HCT116 (cell line): ENCODE measurements at regions not wholly inside any gene's neighbourhood (a gene's known extent, or its start where the extent isn't known, plus 50 kb on each side); places are given as distances from the start of the nearest gene placed in this dataset.

ENCODE experiments used
- ATAC-seq: fragments of 200-7000 bp; cut with Tn5 transposase; 2 replicates; pipeline ENCODE4 v1.9.1; 2020; ENCODE audit warnings: mild to moderate bottlenecking, moderate library complexity
- BruUV-seq: library from RNA; stranded (reverse); fragments of 400-500 nt; replicated peaks from 2 replicates; lab custom pipeline; 2021; lab: Mats Ljungman, UMichigan
- CTCF ChIA-PET: fragments of 300-600 bp; sonication (Branson Sonifier 250); formaldehyde crosslinking; loops from one replicate; lab custom pipeline; 2021; ENCODE audit warnings: antibody characterized with exemption; lab: Charles Lee
- POLR2A ChIA-PET: fragments of 300-600, 350-600 bp; sonication (Branson Sonifier 250); formaldehyde crosslinking; loops from one replicate; lab custom pipeline; 2021; ENCODE audit warnings: antibody characterized with exemption; lab: Charles Lee
- RAD21 ChIA-PET, 2 experiments: fragments of 300-600 bp; sonication (Branson Sonifier 250); formaldehyde crosslinking; loops; one replicate each; lab custom pipeline; 2023; ENCODE audit warnings: low total read pairs in 2 of 2; ENCODE audit not compliant: uncharacterized antibody in 2 of 2, unreplicated experiment in 2 of 2, low non-redundant PET in 1 of 2; lab: Charles Lee
- DNase-seq: peaks from one replicate; pipeline ENCODE4 v3.0.0-alpha.2; 2010; ENCODE audit warnings: low read depth, low spot score
- H2AFZ ChIP-seq: fragments of 200-600 bp; shearing (Covaris generic), sonication (generic); 2 replicates; pipeline ENCODE4 v1.6.1; 2017; ENCODE audit warnings: low read depth, mixed run types, mixed read lengths, antibody characterized with exemption, low read length; ENCODE audit not compliant: poor library complexity, severe bottlenecking
- H3K27ac ChIP-seq: 2 replicates; pipeline ENCODE4 v1.5.1; 2012; ENCODE audit warnings: low read depth, low read length
- H3K27me3 ChIP-seq: fragments of 200-600 bp; sonication (generic); 2 replicates; pipeline ENCODE4 v1.6.1; 2016; ENCODE audit warnings: mixed run types, low read length, mixed read lengths; ENCODE audit not compliant: insufficient read depth
- H3K36me3 ChIP-seq, 2 experiments: fragments of 200-500 bp in 1 of 2; fragments of 200-600 bp in 1 of 2; sonication (Bioruptor generic) in 1 of 2; sonication (generic) in 1 of 2; 2 replicates each; pipeline versions ENCODE4 v1.5.1 to v1.6.1; 2014 to 2016; ENCODE audit warnings: low read length in 2 of 2, inconsistent platforms in 1 of 2, mixed read lengths in 1 of 2, mixed run types in 1 of 2; ENCODE audit not compliant: insufficient read depth in 2 of 2, control insufficient read depth in 1 of 2
- H3K4me1 ChIP-seq, 2 experiments: fragments of 200-600 bp in 1 of 2; sonication (generic) in 1 of 2; 2 replicates each; pipeline versions ENCODE4 v1.5.1 to v1.6.1; 2012 to 2017; ENCODE audit warnings: low read length in 2 of 2, inconsistent platforms in 1 of 2, mild to moderate bottlenecking in 1 of 2, mixed read lengths in 1 of 2, mixed run types in 1 of 2, moderate library complexity in 1 of 2; ENCODE audit not compliant: insufficient read depth in 2 of 2, control insufficient read depth in 1 of 2
- H3K4me2 ChIP-seq: fragments of 200-600 bp; sonication (generic); 2 replicates; pipeline ENCODE4 v1.6.1; 2017; ENCODE audit warnings: mixed run types, low read length, mixed read lengths
- H3K4me3 ChIP-seq, 2 experiments: fragments of 200-600 bp in 1 of 2; sonication (generic) in 1 of 2; replicated peaks in 1 of 2; 2 replicates each; pipeline ENCODE4 v1.5.1; 2011 to 2016; ENCODE audit warnings: low read length in 2 of 2, control low read depth in 1 of 2, low read depth in 1 of 2, mild to moderate bottlenecking in 1 of 2, mixed read lengths in 1 of 2, mixed run types in 1 of 2
- H3K79me2 ChIP-seq: fragments of 200-600 bp; sonication (generic); 2 replicates; pipeline ENCODE4 v1.6.1; 2017; ENCODE audit warnings: mild to moderate bottlenecking, mixed run types, low read length, moderate library complexity, mixed read lengths; ENCODE audit not compliant: insufficient read depth
- H3K9ac ChIP-seq: fragments of 200-600 bp; sonication (generic); 2 replicates; pipeline ENCODE4 v1.6.1; 2016; ENCODE audit warnings: low read length, mixed read lengths
- H3K9me2 ChIP-seq: fragments of 200-600 bp; sonication (generic), shearing (Covaris generic); 2 replicates; pipeline ENCODE4 v1.6.1; 2017; ENCODE audit warnings: mixed run types, mild to moderate bottlenecking, moderate library complexity; ENCODE audit not compliant: insufficient read depth
- H3K9me3 ChIP-seq, 2 experiments: fragments of 200-500 bp in 1 of 2; fragments of 200-600 bp in 1 of 2; sonication (Bioruptor generic) in 1 of 2; sonication (generic) in 1 of 2; 2 replicates each; pipeline ENCODE4 v1.6.1; 2014 to 2017; ENCODE audit warnings: low read length in 2 of 2, mixed read lengths in 2 of 2, inconsistent platforms in 1 of 2, low read depth in 1 of 2, mild to moderate bottlenecking in 1 of 2, mixed run types in 1 of 2, moderate library complexity in 1 of 2; ENCODE audit not compliant: control insufficient read depth in 1 of 2, insufficient read depth in 1 of 2
- H4K20me1 ChIP-seq: fragments of 200-600 bp; sonication (generic), shearing (Covaris generic); 2 replicates; pipeline ENCODE4 v1.6.1; 2017; ENCODE audit warnings: mixed run types, mild to moderate bottlenecking, moderate library complexity; ENCODE audit not compliant: insufficient read depth
- CEBPB ChIP-seq: IDR thresholded peaks from 2 replicates; pipeline ENCODE4 v1.6.1; 2012; ENCODE audit warnings: low read depth
- EGR1 ChIP-seq: IDR thresholded peaks from 2 replicates; pipeline ENCODE4 v1.6.1; 2012; ENCODE audit warnings: low read depth
- ELF1 ChIP-seq: IDR thresholded peaks from 2 replicates; pipeline ENCODE4 v1.6.1; 2012; ENCODE audit warnings: low read depth, borderline replicate concordance
- JUND ChIP-seq: IDR thresholded peaks from 2 replicates; pipeline ENCODE4 v1.6.1; 2012
- SRF ChIP-seq: IDR thresholded peaks from 2 replicates; pipeline ENCODE4 v1.6.1; 2012; ENCODE audit warnings: low read depth
- YY1 ChIP-seq: IDR thresholded peaks from 2 replicates; pipeline ENCODE4 v1.6.1; 2011; ENCODE audit warnings: low read length, low read depth, moderate library complexity, mild to moderate bottlenecking; ENCODE audit not compliant: insufficient replicate concordance; ENCODE audit errors: extremely low read depth
- ZBTB33 ChIP-seq: IDR thresholded peaks from 2 replicates; pipeline ENCODE4 v1.6.1; 2011; ENCODE audit warnings: mild to moderate bottlenecking, low read length, moderate library complexity; ENCODE audit not compliant: insufficient replicate concordance; ENCODE audit errors: extremely low read depth
- intact Hi-C: fragments of 100-400 bp; cut with micrococcal nuclease; formaldehyde crosslinking; loops from 2 replicates; pipeline ENCODE4 v1.10.0; 2022

- H3K9me2 ChIP-seq = no peaks in the 10 kb centered on the region
- no peak for TF ChIP-seq SRF
- no peak for TF ChIP-seq ZBTB33
- no peak for TF ChIP-seq CEBPB
- TF ChIP-seq EGR1 = no peak
- TF ChIP-seq ELF1 = no peak
- no peak for TF ChIP-seq JUND
- no peak for TF ChIP-seq YY1
- ATAC-seq = no peak
- H3K36me3 ChIP-seq = no peaks in the 10 kb centered on the region
- RAD21 ChIA-PET = no interaction called here
- no peak overlapping the region for H2AFZ ChIP-seq
- H3K27ac ChIP-seq = no peak overlapping the region
- H3K4me3 ChIP-seq = no peak overlapping the region
- BruUV-seq = no TSS peak
- H3K4me1 ChIP-seq = no peaks in the 10 kb centered on the region
- H3K4me2 ChIP-seq = no peak overlapping the region
- POLR2A ChIA-PET = no interaction called here
- no peaks in the 10 kb centered on the region for H4K20me1 ChIP-seq
- no peak overlapping the region for H3K9ac ChIP-seq
- H3K79me2 ChIP-seq = no peaks in the 10 kb centered on the region
- intact Hi-C loops = no loop called here
- no peak for DNase-seq
- H3K9me3 ChIP-seq = no peaks in the 10 kb centered on the region
- H3K27me3 ChIP-seq = no peaks in the 10 kb centered on the region
- CTCF ChIA-PET = no interaction called here
Observed at GRCh38 chr10:4371691-4372295, 454.2 kb upstream of the AKR1E2 start.

GRCh38 chr10:4370376-4370775, 455.6 kb upstream of the AKR1E2 start:
- H4K20me1 ChIP-seq = no peaks in the 10 kb centered on the region
- ChIA-PET CTCF (no interaction called here), POLR2A (no interaction called here), RAD21 (no interaction called here)
- H2AFZ ChIP-seq = no peak overlapping the region
- no peak overlapping the region for H3K9ac ChIP-seq
- no peaks in the 10 kb centered on the region for H3K36me3 ChIP-seq
- BruUV-seq = no TSS peak
- H3K27me3 ChIP-seq = no peaks in the 10 kb centered on the region
- DNase-seq (no peak), ATAC-seq (no peak)
- no peaks in the 10 kb centered on the region for H3K4me1 ChIP-seq
- no peaks in the 10 kb centered on the region for H3K79me2 ChIP-seq
- H3K4me3 ChIP-seq = no peak overlapping the region
- no peaks in the 10 kb centered on the region for H3K9me2 ChIP-seq
- TF ChIP-seq ZBTB33 = no peak
- no peak overlapping the region for H3K27ac ChIP-seq
- no peak overlapping the region for H3K4me2 ChIP-seq
- no peaks in the 10 kb centered on the region for H3K9me3 ChIP-seq
- intact Hi-C loops = no loop called here
